ENCODE measurements at regions not wholly inside any gene's neighbourhood (a gene's known extent, or its start where the extent isn't known, plus 50 kb on each side); places are given as distances from the start of the nearest gene placed in this dataset.

- ChIA-PET POLR2A (no interaction called here), CTCF (interaction anchor here (0.7 kb wide), 1 partner anchor 18 kb away, joined by 3 read pairs; no protein-coding TSS in a partner anchor)
- Histone ChIP-seq H2AFZ (ENCODE audit: low read depth) (no peak overlapping the region), H3K27ac (ENCODE audit: low read depth in 2 of 2, low read length in 1 of 2) (no peak overlapping the region), H3K9me2 (no peaks in the 10 kb centered on the region), H3K4me3 (ENCODE audit: low read depth in 2 of 2, low read length in 1 of 2) (no peak overlapping the region), H3K4me1 (ENCODE audit: control insufficient read depth in 1 of 2, insufficient read depth in 2 of 2, low read depth in 1 of 2, low read length in 1 of 2) (no peaks in the 10 kb centered on the region), H4K20me1 (ENCODE audit: insufficient read depth) (no peaks in the 10 kb centered on the region), H3F3A (replicated peaks; ENCODE audit: insufficient read depth) (no peaks in the 10 kb centered on the region), H3K27me3 (ENCODE audit: insufficient read depth) (no peaks in the 10 kb centered on the region), H3K9ac (no peak overlapping the region), H3K36me3 (replicated peaks in 1 of 2; ENCODE audit: control insufficient read depth in 1 of 2, insufficient read depth in 2 of 2, low read length in 1 of 2) (no peaks in the 10 kb centered on the region), H3K9me3 (no peaks in the 10 kb centered on the region), H3K79me2 (ENCODE audit: insufficient read depth) (no peaks in the 10 kb centered on the region), H3K4me2 (no peak overlapping the region)
- no peak for DNase-seq
- TF ChIP-seq RCOR1 (IDR thresholded peaks at IDR 0.05; ENCODE audit: low read length) (no peak), SIN3A (IDR thresholded peaks at IDR 0.05; ENCODE audit: borderline replicate concordance, low read depth, low read length) (no peak), TCF12 (IDR thresholded peaks at IDR 0.05) (no peak), JUND (IDR thresholded peaks at IDR 0.05) (no peak), ELF1 (IDR thresholded peaks at IDR 0.05) (no peak), EZH2phosphoT487 (IDR thresholded peaks at IDR 0.05; ENCODE audit: borderline replicate concordance, low read depth) (no peak), YY1 (IDR thresholded peaks at IDR 0.05; ENCODE audit: low read depth) (no peak), POLR2AphosphoS5 (IDR thresholded peaks at IDR 0.05; ENCODE audit: low read depth, low read length) (no peak), EP300 (IDR thresholded peaks at IDR 0.05; ENCODE audit: borderline replicate concordance in 1 of 2, low read depth in 1 of 2, low read length in 1 of 2) (no peak)
- TF ChIP-seq, protein P1, sequence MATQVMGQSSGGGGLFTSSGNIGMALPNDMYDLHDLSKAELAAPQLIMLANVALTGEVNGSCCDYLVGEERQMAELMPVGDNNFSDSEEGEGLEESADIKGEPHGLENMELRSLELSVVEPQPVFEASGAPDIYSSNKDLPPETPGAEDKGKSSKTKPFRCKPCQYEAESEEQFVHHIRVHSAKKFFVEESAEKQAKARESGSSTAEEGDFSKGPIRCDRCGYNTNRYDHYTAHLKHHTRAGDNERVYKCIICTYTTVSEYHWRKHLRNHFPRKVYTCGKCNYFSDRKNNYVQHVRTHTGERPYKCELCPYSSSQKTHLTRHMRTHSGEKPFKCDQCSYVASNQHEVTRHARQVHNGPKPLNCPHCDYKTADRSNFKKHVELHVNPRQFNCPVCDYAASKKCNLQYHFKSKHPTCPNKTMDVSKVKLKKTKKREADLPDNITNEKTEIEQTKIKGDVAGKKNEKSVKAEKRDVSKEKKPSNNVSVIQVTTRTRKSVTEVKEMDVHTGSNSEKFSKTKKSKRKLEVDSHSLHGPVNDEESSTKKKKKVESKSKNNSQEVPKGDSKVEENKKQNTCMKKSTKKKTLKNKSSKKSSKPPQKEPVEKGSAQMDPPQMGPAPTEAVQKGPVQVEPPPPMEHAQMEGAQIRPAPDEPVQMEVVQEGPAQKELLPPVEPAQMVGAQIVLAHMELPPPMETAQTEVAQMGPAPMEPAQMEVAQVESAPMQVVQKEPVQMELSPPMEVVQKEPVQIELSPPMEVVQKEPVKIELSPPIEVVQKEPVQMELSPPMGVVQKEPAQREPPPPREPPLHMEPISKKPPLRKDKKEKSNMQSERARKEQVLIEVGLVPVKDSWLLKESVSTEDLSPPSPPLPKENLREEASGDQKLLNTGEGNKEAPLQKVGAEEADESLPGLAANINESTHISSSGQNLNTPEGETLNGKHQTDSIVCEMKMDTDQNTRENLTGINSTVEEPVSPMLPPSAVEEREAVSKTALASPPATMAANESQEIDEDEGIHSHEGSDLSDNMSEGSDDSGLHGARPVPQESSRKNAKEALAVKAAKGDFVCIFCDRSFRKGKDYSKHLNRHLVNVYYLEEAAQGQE (IDR thresholded peaks at IDR 0.05; ENCODE audit: low read depth, low read length): no peak
- TF ChIP-seq, protein P2, sequence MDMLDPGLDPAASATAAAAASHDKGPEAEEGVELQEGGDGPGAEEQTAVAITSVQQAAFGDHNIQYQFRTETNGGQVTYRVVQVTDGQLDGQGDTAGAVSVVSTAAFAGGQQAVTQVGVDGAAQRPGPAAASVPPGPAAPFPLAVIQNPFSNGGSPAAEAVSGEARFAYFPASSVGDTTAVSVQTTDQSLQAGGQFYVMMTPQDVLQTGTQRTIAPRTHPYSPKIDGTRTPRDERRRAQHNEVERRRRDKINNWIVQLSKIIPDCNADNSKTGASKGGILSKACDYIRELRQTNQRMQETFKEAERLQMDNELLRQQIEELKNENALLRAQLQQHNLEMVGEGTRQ (IDR thresholded peaks at IDR 0.05; ENCODE audit: borderline replicate concordance, low read depth, low read length): no peak
- TF ChIP-seq, protein P3, sequence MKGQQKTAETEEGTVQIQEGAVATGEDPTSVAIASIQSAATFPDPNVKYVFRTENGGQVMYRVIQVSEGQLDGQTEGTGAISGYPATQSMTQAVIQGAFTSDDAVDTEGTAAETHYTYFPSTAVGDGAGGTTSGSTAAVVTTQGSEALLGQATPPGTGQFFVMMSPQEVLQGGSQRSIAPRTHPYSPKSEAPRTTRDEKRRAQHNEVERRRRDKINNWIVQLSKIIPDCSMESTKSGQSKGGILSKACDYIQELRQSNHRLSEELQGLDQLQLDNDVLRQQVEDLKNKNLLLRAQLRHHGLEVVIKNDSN (IDR thresholded peaks at IDR 0.05; ENCODE audit: borderline replicate concordance, low read depth): no peak
- 65% methylated on average over 3 of the region's 3 CpGs for WGBS (ENCODE audit: low lambda C conversion rate)
Observed at GRCh38 chr1:96520579-96520947, 201.0 kb upstream of the PTBP2 start.

DNA sequence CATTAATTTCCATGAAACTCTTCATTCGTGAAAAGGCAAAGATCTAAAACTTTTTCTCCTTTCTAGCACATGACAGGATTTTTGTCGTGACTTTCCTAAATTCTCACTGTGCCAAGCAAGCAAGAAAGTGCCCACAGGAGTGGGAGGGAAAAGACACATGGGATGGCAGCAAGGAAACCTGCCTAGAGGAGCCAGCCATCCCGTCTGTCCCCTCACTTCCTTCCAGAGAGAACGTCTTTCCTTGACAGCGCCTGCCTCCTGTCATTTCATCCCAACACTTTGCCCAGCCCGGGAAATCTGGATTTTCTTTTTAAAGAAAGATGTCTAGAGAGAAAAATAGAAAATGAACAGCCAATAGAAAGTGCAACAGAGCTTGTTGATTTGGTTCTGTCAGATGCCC is 200.6 kb upstream of the PTBP2 start:
- Histone ChIP-seq H3K27ac (ENCODE audit: low read depth in 2 of 2, low read length in 1 of 2) (no peak overlapping the region), H3K4me3 (ENCODE audit: low read depth in 2 of 2, low read length in 1 of 2) (no peak overlapping the region), H3K4me1 (ENCODE audit: control insufficient read depth in 1 of 2, insufficient read depth in 2 of 2, low read depth in 1 of 2, low read length in 1 of 2) (no peaks in the 10 kb centered on the region), H3K9me3 (no peaks in the 10 kb centered on the region), H4K20me1 (ENCODE audit: insufficient read depth) (no peaks in the 10 kb centered on the region), H3K4me2 (no peak overlapping the region), H3K9ac (no peak overlapping the region), H3K36me3 (replicated peaks in 1 of 2; ENCODE audit: control insufficient read depth in 1 of 2, insufficient read depth in 2 of 2, low read length in 1 of 2) (no peaks in the 10 kb centered on the region), H3F3A (replicated peaks; ENCODE audit: insufficient read depth) (no peaks in the 10 kb centered on the region), H3K9me2 (no peaks in the 10 kb centered on the region), H3K79me2 (ENCODE audit: insufficient read depth) (no peaks in the 10 kb centered on the region), H3K27me3 (ENCODE audit: insufficient read depth) (no peaks in the 10 kb centered on the region), H2AFZ (ENCODE audit: low read depth) (no peak overlapping the region)
- no peak for DNase-seq
- ChIA-PET CTCF (interaction anchor here (0.7 kb wide), 1 partner anchor 17 kb away, joined by 3 read pairs; no protein-coding TSS in a partner anchor), POLR2A (no interaction called here)
- WGBS (ENCODE audit: low lambda C conversion rate): 77% methylated on average over 6 of the region's 6 CpGs
- TF ChIP-seq EZH2phosphoT487 (IDR thresholded peaks at IDR 0.05; ENCODE audit: borderline replicate concordance, low read depth) (no peak), POLR2AphosphoS5 (IDR thresholded peaks at IDR 0.05; ENCODE audit: low read depth, low read length) (no peak), CTCF (IDR thresholded peaks at IDR 0.05) (no peak), SIN3A (IDR thresholded peaks at IDR 0.05; ENCODE audit: borderline replicate concordance, low read depth, low read length) (no peak), MAX (IDR thresholded peaks at IDR 0.05; ENCODE audit: low read depth) (no peak), GABPA (IDR thresholded peaks at IDR 0.05; ENCODE audit: low read depth) (no peak)
- TF ChIP-seq, protein P1 (IDR thresholded peaks at IDR 0.05; ENCODE audit: low read depth, low read length): no peak

Data from SK-N-SH (cell line).